NCI-H2029 treated with DMSO at 0.1 percent for 48 hours (cell line): ENCODE measurements at regions not wholly inside any gene's neighbourhood (a gene's known extent, or its start where the extent isn't known, plus 50 kb on each side); places are given as distances from the start of the nearest gene placed in this dataset.
"Not testable (repeated sequence)": the region's sequence is repeated elsewhere in the genome, so short reads cannot be mapped to it uniquely, and the experiment has no call there.

Experiments used
- DNase-seq: peaks from one replicate; lab custom pipeline; 2025; lab: John Stamatoyannopoulos, UW

DNA sequence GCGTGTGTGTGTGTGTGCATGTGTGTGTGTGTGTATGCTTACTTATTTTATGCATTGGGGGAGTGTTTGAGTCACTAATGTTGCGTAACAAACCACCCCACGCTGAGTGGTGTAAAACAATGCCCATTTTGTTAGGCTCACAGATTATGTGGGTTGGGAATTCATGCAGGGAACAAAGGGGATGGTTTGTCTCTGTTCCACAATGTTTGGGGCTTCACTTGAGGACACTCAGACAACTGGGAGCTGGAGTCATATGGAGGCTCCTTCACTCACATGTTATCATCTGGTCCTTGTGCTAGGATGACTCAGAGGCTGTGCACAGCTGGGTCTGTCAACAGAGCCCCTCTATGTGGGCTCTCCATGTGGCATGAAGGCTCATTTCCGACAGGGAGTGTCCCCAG, 51.3 kb upstream of the LARGE1 start:
- no peak for DNase-seq

DNA sequence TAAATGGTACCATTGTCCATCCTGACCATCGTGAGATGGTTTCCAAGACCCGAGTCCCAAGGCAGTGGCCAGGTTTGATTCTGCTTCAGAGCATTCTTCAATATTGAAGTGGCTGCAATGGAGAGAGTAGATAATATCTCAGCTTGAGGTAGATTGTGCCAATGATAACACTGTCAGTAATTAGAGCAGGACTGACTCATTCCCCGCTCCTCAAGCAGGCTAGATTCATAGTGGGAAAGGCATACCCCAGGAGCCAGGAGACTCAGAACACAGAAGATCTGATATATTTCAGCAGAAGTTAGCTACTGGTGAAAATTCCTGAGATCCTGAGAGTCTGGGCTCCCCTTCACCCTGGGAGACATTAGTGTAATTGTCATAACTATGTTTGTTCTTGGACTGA, 55.6 kb upstream of the LARGE1 start:
- DNase-seq: no peak

DNA sequence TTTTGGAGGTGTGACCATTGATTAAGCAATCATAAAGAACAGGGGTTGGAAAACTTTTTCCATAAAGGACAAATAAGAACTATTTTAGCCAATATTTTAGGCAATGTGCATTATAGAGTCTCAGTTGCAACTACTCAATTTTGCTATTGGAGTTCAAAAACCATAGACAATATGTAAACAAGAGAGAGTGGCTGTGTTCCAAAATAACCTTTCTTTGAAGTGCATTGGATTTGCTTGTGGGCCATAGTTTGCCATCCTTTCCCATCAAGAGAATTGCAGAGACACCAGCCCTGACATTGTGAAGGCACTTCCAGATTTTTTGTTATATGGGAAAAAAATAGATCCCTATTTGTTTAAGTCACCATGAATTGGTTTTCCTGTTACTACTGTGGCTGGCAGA, 63.3 kb upstream of the LARGE1 start:
- DNase-seq: no peak

DNA sequence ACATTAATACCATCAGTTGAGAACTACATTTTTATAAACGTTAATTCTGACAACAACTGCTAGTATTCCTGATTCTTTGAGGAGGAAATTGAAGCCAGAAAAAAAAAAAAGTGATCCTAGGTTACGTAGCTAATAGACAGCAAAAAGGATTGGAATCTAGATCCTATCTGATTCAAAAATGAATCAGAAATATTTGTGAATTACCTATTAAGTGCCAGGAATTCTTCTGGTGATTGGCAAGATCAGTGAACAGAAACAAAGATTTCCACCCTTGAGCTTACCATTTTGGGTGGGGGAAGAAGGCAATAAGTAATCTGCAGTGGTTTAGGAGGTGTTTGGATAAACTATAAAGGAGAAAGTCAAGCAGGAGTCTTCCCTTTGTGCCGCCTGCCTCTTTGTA, 63.9 kb upstream of the LARGE1 start:
- DNase-seq: no peak

DNA sequence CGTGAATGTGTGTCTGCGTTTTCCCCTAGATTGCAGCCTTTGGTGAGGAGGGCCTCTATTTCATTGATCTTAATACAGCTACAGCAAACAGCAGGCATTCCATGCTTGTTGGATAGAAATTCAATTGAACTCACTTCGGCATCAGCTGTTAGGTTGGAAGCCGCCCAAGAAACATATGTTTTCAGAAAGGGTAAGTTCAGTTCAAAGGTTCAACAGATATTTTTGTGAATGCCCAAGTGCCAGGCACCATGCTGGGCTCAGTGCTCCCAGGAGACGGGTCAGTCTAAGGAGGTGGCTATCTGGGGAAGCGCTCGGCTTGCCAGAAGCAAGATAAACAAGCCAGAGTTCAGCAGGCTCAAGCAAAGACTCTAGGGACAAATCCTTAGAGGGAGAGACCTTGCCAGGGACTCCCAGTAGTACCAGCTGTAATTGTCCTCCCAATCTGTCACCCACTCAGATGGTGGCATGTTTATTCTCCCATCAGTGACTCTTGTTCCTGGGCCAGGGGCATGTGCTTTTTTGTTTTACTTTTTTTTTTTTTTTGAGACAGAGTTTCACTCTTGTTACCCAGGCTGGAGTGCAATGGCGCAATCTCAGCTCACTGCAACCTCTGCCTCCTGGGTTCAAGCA, 64.5 kb upstream of the LARGE1 start:
- no peak for DNase-seq

DNA sequence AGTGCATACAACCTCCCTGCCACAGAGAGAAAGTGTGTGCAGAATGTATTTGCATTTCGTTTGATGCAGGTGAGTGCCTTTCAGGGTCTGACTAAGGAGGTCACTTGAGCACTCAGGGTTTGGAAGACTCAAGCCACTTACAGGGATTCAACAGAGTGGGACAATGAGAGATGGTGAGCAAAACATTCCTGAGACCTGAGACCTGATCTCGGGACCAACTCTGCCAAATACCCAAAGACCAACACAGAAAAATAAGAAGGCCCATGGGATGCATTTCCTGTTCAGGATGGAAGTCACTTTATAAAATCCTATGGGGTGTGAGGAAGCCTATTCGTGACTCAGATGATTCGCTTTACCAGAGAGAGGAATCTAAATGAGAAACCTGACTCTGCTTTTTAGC, 65.2 kb upstream of the LARGE1 start:
- no peak for DNase-seq

DNA sequence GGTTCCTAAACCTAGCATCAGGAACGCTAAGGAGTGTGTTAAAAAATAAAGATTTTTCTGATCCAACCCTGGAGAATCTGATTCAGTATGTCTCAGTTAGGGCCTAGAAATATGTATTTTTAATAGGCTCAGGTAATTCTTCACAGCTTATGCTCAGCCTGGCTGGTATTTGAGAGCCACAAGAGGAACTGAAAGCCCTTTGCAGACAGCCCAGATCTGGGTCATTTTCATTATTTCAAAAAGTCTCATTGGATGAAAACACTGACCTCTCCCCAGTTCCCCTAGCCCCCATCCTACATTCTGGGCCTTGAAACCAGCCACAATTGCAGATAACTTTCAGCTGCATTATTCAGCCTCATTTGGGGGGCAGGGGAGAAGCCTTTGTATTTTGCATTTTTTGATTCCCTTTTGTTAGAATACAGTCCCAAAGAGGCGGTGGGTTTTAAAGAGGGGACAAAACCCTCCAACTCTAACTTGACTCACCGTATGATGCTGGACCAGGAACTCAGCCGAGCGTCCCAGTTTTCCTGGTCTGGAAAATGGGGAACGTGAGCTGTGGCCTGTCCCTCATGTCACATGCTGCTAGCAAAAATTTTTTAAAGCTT, 66.0 kb upstream of the LARGE1 start:
- no peak for DNase-seq

DNA sequence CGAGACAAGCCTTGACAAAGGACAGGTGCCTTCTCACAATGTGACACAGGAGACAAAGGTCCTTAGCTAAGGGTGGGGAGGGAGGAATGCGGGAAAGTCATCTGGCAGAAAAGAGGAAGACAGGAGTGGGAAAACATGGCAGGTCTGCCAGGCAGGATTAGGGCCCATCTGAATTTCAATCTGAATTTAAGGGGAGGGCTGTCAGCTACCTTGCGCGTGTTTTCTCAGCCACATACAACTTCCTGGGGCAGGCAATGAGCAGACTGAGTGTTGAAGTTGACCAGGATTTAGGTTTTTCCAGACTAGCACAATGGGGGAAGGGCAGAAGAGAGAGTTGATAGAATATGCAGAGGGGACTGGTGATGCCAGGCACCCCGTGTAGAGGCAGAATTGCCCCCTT, 66.7 kb upstream of the LARGE1 start:
- DNase-seq: no peak

DNA sequence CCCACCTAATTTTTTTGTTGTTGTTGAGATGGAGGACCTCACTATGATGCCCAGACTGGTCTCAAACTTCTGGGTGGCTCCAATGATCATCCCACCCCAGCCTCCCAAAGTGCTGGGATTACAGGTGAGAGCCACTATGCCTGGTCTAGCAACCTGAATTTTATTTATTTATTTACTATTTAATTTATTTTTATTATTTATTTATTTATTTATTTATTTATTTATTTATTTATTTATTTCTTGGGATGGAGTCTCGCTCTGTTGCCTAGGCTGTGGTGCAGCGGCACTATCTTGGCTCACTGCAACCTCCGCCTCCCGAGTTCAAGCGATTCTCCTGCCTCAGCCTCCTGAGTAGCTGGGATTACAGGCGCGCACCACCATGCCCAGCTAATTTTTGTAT, 69.0 kb upstream of the LARGE1 start:
- not testable (repeated sequence) for DNase-seq

DNA sequence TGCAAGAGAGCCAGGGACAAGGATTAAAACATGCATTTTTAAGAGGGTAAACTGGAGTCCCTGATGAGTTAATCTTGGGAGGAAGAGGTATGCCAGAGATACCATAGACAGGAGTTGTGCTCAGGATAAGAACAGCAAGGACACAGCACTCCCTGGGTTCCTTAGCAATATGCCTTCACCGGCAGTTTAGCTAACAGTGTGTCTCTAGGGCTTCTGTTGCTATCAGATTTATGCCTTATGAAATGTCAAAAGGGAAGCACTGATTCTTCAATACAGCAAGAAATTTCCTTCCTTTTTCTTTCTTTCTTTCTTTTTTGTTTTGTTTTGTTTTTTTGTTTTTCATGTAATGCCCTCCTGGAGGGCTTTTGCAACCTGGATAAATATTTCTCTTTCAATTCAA, 71.3 kb upstream of the LARGE1 start:
- DNase-seq: no peak

DNA sequence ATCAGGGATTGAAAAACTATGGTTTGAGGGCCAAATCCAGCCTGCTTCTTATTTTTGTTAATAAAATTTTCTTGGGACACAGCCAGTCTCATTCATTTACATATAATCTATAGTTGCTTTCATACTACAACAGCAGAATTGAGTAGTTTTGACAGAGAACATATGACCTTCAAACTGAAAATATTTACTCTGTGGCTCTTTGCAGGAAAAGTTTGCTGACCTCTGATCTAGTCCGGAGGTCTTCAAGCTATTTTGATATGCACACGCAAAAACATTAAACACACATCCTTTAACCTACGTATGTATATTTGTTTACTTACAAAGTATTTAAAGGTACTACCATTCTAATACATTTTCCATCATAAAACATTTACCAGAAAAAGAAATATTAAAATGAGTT, 76.5 kb upstream of the LARGE1 start:
- DNase-seq: no peak

DNA sequence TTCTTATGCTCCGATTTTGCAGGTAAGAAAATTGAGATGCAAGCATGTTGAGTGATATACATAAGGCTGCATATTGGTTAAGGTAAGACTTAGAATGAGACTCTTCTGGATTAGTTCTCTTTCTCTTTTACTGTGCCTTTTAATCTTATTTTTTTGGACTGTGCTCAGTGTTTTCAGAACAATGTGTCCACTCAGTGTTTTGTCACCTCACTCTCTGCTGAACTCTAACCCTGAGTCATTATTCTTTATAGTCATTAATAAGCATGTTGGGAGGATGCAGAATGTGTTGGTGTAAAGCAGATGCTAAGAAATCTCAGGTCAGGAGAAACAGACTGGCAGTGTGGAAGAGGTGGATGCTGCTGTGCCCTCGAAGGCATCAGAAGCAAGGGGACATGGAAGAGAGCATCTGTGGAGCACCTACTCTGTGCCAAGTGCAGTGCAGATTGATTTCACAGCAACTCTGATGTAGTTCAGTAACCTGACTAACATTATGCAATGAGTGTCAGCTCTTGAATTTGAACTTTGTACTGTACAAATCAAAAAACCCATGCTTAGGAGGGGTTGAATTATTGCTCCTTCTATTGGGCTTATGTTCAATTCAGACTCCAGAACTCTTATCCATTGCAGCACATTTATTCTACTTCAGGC, 80.7 kb upstream of the LARGE1 start:
- no peak for DNase-seq

DNA sequence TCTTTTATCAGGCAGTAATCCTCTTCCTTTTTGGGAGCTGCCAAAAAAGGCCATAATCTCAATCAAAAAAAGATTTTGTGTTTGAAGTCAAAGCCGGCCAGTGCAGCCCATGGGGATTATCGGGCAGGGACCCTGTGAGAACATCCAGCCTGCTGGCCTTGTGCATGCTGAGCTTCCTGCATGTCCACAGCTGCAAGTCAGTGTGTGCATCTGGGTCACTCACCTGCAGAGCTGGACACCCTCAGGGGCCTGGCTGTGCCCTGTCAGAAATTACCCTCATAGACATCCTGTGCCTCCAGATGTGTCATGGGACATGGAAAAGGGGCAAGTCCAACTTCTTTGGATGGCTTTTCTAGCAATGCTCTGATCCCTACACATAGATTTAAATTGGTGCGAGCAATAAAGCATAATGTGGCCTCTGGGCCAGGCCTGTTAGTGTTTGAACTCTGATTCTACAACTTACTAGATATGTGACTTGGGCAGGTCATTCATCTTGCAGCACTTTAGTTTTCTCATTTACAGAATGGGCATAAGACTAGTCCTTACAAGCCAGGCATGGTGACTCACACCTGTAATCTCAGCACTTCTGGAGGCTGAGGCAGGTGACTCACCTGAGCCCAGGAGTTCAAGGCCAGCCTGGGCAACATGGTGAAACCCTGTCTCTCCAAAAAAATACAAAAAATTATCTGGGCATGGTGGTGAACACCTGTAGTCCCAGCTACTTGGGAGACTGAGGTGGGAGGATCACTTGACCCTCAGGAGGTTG, 81.6 kb upstream of the LARGE1 start:
- no peak for DNase-seq

DNA sequence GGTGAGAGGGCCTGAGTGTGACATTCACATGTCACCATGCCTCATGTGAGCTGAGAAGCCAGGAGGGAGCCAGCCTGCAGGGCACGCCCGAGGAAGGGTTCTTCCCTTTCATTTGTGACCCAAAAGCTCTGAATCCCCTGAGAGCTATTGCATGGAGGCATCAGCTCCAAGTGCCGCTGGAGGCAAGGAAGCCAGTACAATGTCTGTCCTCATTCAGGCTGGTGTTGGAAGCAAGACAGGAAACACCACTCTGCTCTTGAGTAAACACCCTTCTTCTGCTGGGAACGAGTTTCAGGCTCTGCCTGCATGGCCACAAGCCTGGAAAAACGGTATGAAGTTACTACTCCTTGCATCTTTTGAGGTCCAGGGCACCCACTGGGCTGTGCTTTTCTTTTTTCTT, 83.8 kb upstream of the LARGE1 start:
- DNase-seq: no peak

DNA sequence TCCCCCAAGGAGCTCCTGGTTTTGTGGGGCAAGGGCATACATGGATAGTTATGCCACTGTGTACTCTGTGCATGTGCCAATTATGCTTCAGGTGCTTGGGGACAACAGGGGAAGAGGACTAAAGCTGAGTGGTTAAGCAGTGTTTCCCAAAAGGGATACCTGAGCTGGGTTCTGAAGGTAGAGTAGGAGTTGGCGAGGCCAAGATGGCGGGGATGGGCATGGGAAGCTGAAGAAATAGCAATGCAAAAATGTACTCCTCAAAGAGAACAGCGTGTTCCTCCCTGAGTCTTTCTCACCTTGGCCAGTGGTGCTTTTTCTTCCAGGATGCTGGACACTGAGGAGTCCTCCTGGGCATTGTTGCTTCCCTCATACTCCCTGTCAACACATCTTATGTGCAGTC, 90.0 kb upstream of the LARGE1 start:
- DNase-seq: no peak

DNA sequence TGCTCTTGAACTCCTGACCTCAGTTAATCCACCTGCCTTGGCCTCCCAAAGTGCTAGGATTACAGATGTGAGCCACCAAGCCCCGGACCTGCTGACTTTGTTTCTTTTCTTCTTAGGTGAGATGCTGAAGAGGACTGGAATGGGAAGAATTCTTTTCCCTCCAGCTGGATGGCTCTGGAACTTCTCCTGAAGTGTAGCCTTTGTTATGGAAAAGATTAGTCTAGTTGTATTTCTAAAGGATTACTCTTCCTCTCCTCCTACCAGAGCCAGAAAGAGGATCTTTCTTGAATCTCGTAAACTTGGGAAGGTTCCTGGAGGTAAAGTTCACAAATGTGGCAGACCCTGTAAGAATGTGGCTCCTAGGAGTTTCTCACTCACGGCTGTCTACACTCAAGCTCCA, 95.4 kb upstream of the LARGE1 start:
- DNase-seq: no peak

DNA sequence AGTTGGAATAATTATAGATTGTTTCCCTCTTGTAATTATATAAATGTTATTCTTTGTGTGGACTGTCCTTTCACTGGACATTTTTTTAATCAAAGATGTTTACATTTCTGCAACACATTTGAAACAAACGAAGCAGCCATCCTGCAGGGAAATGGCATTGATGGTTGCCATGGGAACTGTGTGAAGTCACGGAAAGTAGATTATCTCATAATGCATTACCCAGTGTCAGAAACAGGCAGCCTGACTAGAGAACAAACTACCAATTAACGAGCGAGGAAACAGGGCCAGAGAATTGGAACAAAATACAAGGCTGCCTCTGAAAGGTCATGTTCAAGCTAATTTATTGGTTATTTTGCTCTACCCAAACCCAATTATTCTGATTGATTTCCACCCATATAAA, 96.9 kb upstream of the LARGE1 start:
- no peak for DNase-seq

DNA sequence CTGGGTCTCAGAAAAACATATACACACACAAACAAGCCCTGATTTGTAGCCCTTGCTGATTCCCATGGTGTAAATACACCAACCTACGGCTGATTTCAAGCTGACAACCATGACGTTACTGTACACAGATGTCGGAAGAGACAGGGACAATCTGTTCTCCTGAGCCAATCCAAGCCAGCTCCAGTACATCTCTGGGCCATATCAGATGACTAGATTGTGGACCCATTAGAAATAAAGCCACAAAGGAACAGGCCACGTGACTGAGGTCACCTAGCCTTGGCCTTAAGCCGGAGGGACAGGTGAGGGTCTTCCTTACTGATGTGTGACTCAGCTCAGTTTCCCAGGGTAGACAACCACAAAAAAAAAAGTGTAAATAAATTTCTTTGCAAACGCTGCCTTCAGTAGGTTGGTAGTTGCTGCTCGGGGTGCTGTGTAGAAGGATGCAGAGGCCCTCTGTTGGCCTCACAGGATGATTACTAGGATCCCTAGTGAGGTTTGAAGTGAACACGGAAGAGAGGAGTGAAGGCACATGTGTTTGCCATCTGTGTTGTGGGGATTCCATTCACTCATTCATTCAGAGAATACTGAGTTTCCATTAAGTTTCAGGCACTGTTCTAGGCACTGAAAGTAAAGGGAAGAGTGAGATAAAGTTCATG, 99.0 kb upstream of the LARGE1 start:
- no peak for DNase-seq

DNA sequence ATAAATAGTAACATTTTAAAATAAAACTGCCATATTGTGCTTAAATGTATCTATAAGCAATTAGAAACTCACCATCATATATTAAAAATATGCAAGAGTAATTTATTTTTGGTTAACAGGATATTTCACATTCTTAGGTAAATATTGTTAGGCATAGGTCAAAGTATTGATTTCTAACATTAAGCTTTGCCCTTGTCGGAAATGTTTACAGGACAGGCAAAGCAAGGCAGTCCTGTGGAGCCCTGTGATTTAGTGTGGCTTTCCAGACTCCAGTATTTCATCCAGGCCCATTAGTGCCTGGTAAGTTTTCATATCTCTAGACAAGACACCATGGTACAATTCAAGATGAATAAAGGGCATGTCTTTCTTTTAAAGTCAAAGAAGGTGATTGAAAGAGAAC, 114.9 kb upstream of the LARGE1 start:
- DNase-seq: no peak

DNA sequence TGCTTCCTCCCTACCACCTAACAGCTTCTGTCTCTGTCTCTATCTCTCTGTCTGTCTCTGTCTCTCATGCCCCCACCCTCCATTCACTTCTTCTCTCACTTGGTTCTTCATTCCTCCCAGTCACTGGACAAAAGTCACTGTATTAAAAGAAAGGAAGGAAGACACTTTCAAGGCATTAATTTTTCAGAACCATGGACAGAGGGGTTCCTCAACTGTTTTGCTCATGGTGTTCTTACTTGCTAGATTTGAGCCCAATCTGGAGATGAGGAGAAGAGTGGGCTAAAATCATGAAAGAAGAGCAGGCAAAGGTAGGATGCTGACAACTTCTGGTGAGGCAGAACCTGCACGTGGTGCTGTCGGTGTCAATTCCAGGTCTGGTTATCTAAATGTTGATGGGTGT, 116.7 kb upstream of the LARGE1 start:
- no peak for DNase-seq

DNA sequence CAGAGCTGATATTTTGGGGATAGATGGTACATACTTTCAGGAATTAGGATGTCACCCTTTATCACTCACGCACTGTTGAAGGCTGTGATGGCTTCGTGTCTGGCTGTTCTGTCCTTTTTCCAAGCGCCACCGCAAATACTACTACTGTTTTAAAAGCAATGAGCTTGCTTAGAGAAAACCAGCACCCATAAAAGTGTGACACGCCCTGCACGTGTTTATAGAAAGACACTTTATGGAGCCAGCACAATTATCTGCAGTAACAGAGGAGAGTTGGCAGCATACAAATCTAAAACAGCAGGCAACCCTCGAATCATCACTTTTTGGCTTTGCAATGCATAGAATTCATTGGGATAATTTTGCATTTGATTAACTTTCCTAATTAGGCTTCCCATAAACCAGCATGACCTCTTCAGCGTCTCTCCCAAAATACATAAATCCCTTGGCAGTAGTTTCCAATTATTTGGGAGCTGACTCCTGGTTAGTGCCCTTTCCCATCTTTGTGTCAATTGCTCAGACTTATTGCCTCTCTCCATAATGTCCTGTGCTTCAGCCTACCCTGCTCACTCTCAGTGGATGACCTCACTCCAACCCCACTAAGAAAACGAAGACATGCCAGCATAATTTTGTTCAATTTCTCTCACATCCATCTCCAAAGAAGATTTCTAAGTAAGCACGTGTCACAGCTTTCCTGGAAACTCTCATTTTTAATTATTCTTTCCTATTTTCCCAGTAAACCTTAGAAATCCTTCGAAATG, 118.7 kb upstream of the LARGE1 start:
- no peak for DNase-seq

DNA sequence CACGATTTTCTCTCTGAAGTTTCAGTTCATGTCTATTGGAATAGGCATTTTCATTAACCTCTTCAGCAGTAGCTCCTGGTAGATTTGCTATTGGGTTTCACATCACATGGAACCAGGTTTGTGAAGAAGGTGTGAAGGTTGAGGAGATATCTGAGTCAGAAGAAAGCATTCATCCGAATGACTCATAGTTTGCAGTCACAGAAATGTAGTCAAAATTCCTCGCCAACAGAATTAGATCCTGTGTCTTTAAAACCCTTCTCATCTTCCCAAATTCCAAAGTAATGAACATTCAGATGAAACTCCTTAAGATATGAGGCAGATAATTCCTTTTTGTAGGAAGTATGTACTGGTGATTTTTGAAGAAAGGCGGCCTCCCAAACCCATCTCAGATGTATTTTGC, 125.0 kb upstream of the LARGE1 start:
- DNase-seq: no peak
